GM12878 (cell line): ENCODE measurements at regions not wholly inside any gene's neighbourhood (a gene's known extent, or its start where the extent isn't known, plus 50 kb on each side); places are given as distances from the start of the nearest gene placed in this dataset.

Experiments used
- CBX3 ChIP-seq: fragments of 200-600 bp; sonication (generic); IDR thresholded peaks from 2 replicates; pipeline ENCODE4 v1.6.1; 2016; ENCODE audit warnings: low read depth, borderline replicate concordance
- EP300 ChIP-seq, 2 experiments: fragments of 150-350 bp in 1 of 2; IDR thresholded peaks; 2 replicates each; pipeline ENCODE4 v1.6.1; 2011 to 2012; ENCODE audit warnings: low read depth in 2 of 2, low read length in 2 of 2, borderline replicate concordance in 1 of 2, improper control_type of control experiment in 1 of 2, inconsistent platforms in 1 of 2; ENCODE audit not compliant: control insufficient read depth in 1 of 2
- LARP7 ChIP-seq: fragments of 450-650 bp; IDR thresholded peaks from 2 replicates; pipeline ENCODE4 v1.6.1; 2017; ENCODE audit warnings: mild to moderate bottlenecking
- NFIC ChIP-seq: IDR thresholded peaks from 2 replicates; pipeline ENCODE4 v1.6.1; 2012; ENCODE audit warnings: low read depth, mild to moderate bottlenecking, inconsistent platforms, low read length, moderate library complexity
- POLR2AphosphoS5 ChIP-seq: IDR thresholded peaks from 2 replicates; pipeline ENCODE4 v1.6.1; 2011; ENCODE audit warnings: mild to moderate bottlenecking, low read length, inconsistent platforms
- POU2F2 ChIP-seq: IDR thresholded peaks from 3 replicates; pipeline ENCODE4 v1.6.1; 2011; ENCODE audit warnings: low read depth, mild to moderate bottlenecking, low read length, borderline replicate concordance
- RBBP5 ChIP-seq: fragments of 200-600 bp; sonication (generic); conservative IDR thresholded peaks from 2 replicates; pipeline ENCODE4 v1.6.1; 2016
- RFX5 ChIP-seq: IDR thresholded peaks from 2 replicates; pipeline ENCODE4 v1.6.1; 2011; ENCODE audit warnings: low read depth, low read length, improper control_type of control experiment
- SREBF2 ChIP-seq: IDR thresholded peaks from 2 replicates; pipeline ENCODE4 v1.6.1; 2012; ENCODE audit warnings: mild to moderate bottlenecking, low read length
- SRF ChIP-seq, 2 experiments: IDR thresholded peaks; 2 replicates each; pipeline ENCODE4 v1.6.1; 2011; ENCODE audit warnings: low read depth in 2 of 2, low read length in 2 of 2, mild to moderate bottlenecking in 1 of 2, moderate library complexity in 1 of 2
- TAF1 ChIP-seq: IDR thresholded peaks from 2 replicates; pipeline ENCODE4 v1.6.1; 2011; ENCODE audit warnings: mild to moderate bottlenecking, low read depth, low read length, borderline replicate concordance
- TF ChIP-seq, protein P1 (sequence below): fragments of 450-650 bp; IDR thresholded peaks from 2 replicates; pipeline ENCODE4 v1.6.1; 2017; ENCODE audit warnings: mild to moderate bottlenecking, low read depth, inconsistent platforms; ENCODE audit not compliant: poor library complexity, severe bottlenecking
- TF ChIP-seq, protein P2 (sequence below), 3 experiments: IDR thresholded peaks in 2 of 3; conservative IDR thresholded peaks in 1 of 3; 2 replicates each; pipeline ENCODE4 v1.5.1; 2011; ENCODE audit warnings: low read depth in 3 of 3, low read length in 3 of 3, mild to moderate bottlenecking in 3 of 3, control low read depth in 2 of 3, moderate library complexity in 2 of 3, inconsistent platforms in 1 of 3, mixed read lengths in 1 of 3; ENCODE audit not compliant: control insufficient read depth in 2 of 3, insufficient read depth in 1 of 3; ENCODE audit errors: extremely low read depth in 1 of 3

DNA sequence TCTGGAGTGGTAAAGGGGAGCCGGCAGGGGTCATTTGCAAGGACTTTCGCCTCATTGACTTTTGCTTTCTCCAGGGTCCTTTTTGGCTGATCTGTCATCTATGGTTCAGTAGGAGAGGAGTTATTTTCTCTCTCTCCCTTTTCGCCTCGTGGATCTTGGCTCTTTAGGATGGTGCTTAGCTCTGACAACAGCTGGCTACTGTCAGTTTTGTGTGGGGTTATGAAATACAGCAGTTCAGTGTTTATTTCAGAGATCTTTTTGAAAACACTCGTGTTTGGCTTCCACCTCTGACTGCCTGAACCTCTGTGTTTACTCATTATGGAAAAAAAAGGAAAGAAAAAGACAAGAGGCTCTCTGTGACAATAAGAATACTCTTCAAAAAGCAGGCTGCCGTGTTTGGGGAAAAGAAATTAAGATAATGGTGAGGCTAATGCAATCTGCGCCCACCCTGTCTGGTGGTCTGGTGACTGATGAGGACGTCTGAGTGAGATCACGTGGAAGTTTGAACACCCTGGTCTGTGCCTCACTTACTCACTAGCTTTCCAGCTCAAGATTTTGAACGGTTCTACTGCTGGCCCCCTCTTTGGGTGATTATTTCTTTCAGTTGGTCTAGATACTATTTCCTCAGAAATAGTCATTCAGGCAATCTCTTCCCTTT, 567.7 kb downstream of the CAAP1 start:
- TF ChIP-seq SRF (IDR thresholded peaks at IDR 0.05; ENCODE audit: low read depth in 2 of 2, low read length in 2 of 2) (no peak), RBBP5 (no peak), RFX5 (no peak), LARP7 (no peak), EP300 (IDR thresholded peaks at IDR 0.05; ENCODE audit: borderline replicate concordance in 1 of 2, control insufficient read depth in 1 of 2, low read depth in 2 of 2, low read length in 2 of 2) (no peak), POLR2AphosphoS5 (no peak), POU2F2 (no peak), SREBF2 (no peak), TAF1 (no peak), NFIC (no peak), CBX3 (no peak)
- TF ChIP-seq, protein P1, sequence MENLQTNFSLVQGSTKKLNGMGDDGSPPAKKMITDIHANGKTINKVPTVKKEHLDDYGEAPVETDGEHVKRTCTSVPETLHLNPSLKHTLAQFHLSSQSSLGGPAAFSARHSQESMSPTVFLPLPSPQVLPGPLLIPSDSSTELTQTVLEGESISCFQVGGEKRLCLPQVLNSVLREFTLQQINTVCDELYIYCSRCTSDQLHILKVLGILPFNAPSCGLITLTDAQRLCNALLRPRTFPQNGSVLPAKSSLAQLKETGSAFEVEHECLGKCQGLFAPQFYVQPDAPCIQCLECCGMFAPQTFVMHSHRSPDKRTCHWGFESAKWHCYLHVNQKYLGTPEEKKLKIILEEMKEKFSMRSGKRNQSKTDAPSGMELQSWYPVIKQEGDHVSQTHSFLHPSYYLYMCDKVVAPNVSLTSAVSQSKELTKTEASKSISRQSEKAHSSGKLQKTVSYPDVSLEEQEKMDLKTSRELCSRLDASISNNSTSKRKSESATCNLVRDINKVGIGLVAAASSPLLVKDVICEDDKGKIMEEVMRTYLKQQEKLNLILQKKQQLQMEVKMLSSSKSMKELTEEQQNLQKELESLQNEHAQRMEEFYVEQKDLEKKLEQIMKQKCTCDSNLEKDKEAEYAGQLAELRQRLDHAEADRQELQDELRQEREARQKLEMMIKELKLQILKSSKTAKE: no peak
- TF ChIP-seq, protein P2, sequence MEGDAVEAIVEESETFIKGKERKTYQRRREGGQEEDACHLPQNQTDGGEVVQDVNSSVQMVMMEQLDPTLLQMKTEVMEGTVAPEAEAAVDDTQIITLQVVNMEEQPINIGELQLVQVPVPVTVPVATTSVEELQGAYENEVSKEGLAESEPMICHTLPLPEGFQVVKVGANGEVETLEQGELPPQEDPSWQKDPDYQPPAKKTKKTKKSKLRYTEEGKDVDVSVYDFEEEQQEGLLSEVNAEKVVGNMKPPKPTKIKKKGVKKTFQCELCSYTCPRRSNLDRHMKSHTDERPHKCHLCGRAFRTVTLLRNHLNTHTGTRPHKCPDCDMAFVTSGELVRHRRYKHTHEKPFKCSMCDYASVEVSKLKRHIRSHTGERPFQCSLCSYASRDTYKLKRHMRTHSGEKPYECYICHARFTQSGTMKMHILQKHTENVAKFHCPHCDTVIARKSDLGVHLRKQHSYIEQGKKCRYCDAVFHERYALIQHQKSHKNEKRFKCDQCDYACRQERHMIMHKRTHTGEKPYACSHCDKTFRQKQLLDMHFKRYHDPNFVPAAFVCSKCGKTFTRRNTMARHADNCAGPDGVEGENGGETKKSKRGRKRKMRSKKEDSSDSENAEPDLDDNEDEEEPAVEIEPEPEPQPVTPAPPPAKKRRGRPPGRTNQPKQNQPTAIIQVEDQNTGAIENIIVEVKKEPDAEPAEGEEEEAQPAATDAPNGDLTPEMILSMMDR (IDR thresholded peaks at IDR 0.05 in 2 of 3, conservative IDR thresholded peaks at IDR 0.05 in 1 of 3; ENCODE audit: control insufficient read depth in 2 of 3, extremely low read depth in 1 of 3, insufficient read depth in 1 of 3, low read depth in 3 of 3, low read length in 3 of 3): no peak
